Keratinocyte (primary cell): ENCODE measurements at regions not wholly inside any gene's neighbourhood (a gene's known extent, or its start where the extent isn't known, plus 50 kb on each side); places are given as distances from the start of the nearest gene placed in this dataset.

Experiments used
- DNase-seq: peaks from one replicate; pipeline ENCODE4 v3.0.0-alpha.2; 2011; ENCODE audit warnings: low read depth, missing footprints, low spot score
- FAIRE-seq: peaks from 2 replicates; lab custom pipeline; 2011; peaks lifted over from hg19 to GRCh38; lab: Jason Lieb, UNC
- H2AFZ ChIP-seq: 2 replicates; pipeline ENCODE4 v1.6.0; 2012; ENCODE audit warnings: low read length, control low read depth, inconsistent platforms; ENCODE audit not compliant: control insufficient read depth
- H3K27ac ChIP-seq: 2 replicates; pipeline ENCODE4 v1.5.1; 2011; ENCODE audit warnings: low read length; ENCODE audit not compliant: control insufficient read depth, insufficient read depth
- H3K27me3 ChIP-seq: 3 replicates; pipeline ENCODE4 v1.6.0; 2011; ENCODE audit warnings: low read length; ENCODE audit not compliant: control insufficient read depth, insufficient read depth; ENCODE audit errors: extremely low read depth
- H3K36me3 ChIP-seq, 2 experiments: 2 replicates in 1 of 2; 3 replicates in 1 of 2; pipeline ENCODE4 v1.5.1; 2011; ENCODE audit warnings: low read length in 2 of 2, mild to moderate bottlenecking in 1 of 2; ENCODE audit not compliant: control insufficient read depth in 2 of 2, insufficient read depth in 2 of 2; ENCODE audit errors: extremely low read depth in 1 of 2
- H3K4me1 ChIP-seq: 3 replicates; pipeline ENCODE4 v1.5.1; 2011; ENCODE audit warnings: low read length; ENCODE audit not compliant: control insufficient read depth, insufficient read depth; ENCODE audit errors: extremely low read depth
- H3K4me2 ChIP-seq: 3 replicates; pipeline ENCODE4 v1.6.0; 2011; ENCODE audit warnings: low read depth, low read length; ENCODE audit not compliant: control insufficient read depth, insufficient read depth; ENCODE audit errors: extremely low read depth
- H3K4me3 ChIP-seq, 3 experiments: fragments of 200-600 bp in 1 of 3; sonication (generic) in 1 of 3; 2 replicates in 2 of 3; 3 replicates in 1 of 3; pipeline ENCODE4 v1.5.1; 2011 to 2016; ENCODE audit warnings: low read length in 3 of 3, mild to moderate bottlenecking in 3 of 3, control low read depth in 2 of 3, inconsistent platforms in 1 of 3, low read depth in 1 of 3, mixed read lengths in 1 of 3, mixed run types in 1 of 3, moderate library complexity in 1 of 3; ENCODE audit not compliant: control insufficient read depth in 2 of 3, insufficient read depth in 2 of 3; ENCODE audit errors: extremely low read depth in 1 of 3
- H3K79me2 ChIP-seq: 2 replicates; pipeline ENCODE4 v1.6.0; 2012; ENCODE audit warnings: low read length; ENCODE audit not compliant: control insufficient read depth, insufficient read depth
- H3K9ac ChIP-seq: 3 replicates; pipeline ENCODE4 v1.6.0; 2011; ENCODE audit warnings: low read length; ENCODE audit not compliant: control insufficient read depth, insufficient read depth; ENCODE audit errors: extremely low read depth
- H3K9me1 ChIP-seq: 3 replicates; pipeline ENCODE4 v1.6.0; 2011; ENCODE audit warnings: low read length; ENCODE audit not compliant: control insufficient read depth, insufficient read depth; ENCODE audit errors: extremely low read depth
- H3K9me3 ChIP-seq: 2 replicates; pipeline ENCODE4 v1.5.1; 2012; ENCODE audit warnings: low read depth, low read length; ENCODE audit not compliant: control insufficient read depth
- H4K20me1 ChIP-seq: 3 replicates; pipeline ENCODE4 v1.6.0; 2011; ENCODE audit warnings: low read length; ENCODE audit not compliant: control insufficient read depth, insufficient read depth; ENCODE audit errors: extremely low read depth
- EZH2 ChIP-seq: IDR thresholded peaks from one replicate; pipeline ENCODE4 v1.6.1; 2012; ENCODE audit warnings: inconsistent platforms, mild to moderate bottlenecking, low read length, moderate library complexity
- dilution Hi-C: fragments of 300-500 bp; cut with MboI; formaldehyde crosslinking; loops from one replicate; pipeline ENCODE4 v1.7.0; 2020; ENCODE audit warnings: low sequenced_read_pairs; ENCODE audit not compliant: extremely low pct_ligation_motif_present
- TF ChIP-seq, protein P1 (sequence below), 3 experiments: IDR thresholded peaks in 1 of 3; conservative IDR thresholded peaks in 1 of 3; optimal IDR thresholded peaks in 1 of 3; 2 replicates in 2 of 3; 3 replicates in 1 of 3; pipeline versions ENCODE3 to v1.5.1; 2011; ENCODE audit warnings: low read length in 3 of 3, mild to moderate bottlenecking in 3 of 3, moderate library complexity in 2 of 3, control low read depth in 1 of 3, inconsistent platforms in 1 of 3; ENCODE audit not compliant: insufficient read depth in 2 of 3; ENCODE audit errors: extremely low read depth in 1 of 3

DNA sequence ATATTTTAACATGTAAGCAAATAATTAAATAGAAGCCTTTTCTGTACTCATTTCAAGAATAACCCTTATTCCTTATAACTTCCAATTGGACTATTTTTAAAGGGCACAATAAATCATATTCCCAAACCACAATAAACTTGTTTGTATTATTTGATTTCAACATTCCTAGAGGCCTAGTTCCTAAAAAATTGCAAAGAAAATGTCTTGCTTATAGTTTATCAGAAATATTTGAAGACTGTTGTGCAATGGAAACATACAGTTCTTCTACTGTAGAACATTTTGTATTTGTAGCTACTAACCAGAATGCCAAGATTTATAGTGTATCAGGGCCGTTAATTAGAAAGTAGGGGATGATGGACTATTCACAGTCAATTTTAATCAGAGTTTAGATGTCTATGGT, 1037.0 kb upstream of the CDH18 start:
- Histone ChIP-seq H3K27me3 (no peaks in the 10 kb centered on the region), H3K4me1 (no peaks in the 10 kb centered on the region), H3K79me2 (no peaks in the 10 kb centered on the region), H3K4me2 (no peak overlapping the region), H3K9me1 (no peaks in the 10 kb centered on the region), H3K9me3 (no peaks in the 10 kb centered on the region), H3K9ac (no peak overlapping the region), H3K4me3 (no peak overlapping the region), H4K20me1 (no peaks in the 10 kb centered on the region), H2AFZ (no peak overlapping the region), H3K27ac (no peak overlapping the region), H3K36me3 (no peaks in the 10 kb centered on the region)
- TF ChIP-seq, protein P1, sequence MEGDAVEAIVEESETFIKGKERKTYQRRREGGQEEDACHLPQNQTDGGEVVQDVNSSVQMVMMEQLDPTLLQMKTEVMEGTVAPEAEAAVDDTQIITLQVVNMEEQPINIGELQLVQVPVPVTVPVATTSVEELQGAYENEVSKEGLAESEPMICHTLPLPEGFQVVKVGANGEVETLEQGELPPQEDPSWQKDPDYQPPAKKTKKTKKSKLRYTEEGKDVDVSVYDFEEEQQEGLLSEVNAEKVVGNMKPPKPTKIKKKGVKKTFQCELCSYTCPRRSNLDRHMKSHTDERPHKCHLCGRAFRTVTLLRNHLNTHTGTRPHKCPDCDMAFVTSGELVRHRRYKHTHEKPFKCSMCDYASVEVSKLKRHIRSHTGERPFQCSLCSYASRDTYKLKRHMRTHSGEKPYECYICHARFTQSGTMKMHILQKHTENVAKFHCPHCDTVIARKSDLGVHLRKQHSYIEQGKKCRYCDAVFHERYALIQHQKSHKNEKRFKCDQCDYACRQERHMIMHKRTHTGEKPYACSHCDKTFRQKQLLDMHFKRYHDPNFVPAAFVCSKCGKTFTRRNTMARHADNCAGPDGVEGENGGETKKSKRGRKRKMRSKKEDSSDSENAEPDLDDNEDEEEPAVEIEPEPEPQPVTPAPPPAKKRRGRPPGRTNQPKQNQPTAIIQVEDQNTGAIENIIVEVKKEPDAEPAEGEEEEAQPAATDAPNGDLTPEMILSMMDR (optimal IDR thresholded peaks at IDR 0.05 in 1 of 3, IDR thresholded peaks at IDR 0.05 in 1 of 3, conservative IDR thresholded peaks at IDR 0.05 in 1 of 3; ENCODE audit: extremely low read depth in 1 of 3, insufficient read depth in 2 of 3, low read length in 3 of 3): no peak
- TF ChIP-seq EZH2: no peak
- no peak for DNase-seq
- dilution Hi-C loops: no loop called here
- FAIRE-seq: no peak

DNA sequence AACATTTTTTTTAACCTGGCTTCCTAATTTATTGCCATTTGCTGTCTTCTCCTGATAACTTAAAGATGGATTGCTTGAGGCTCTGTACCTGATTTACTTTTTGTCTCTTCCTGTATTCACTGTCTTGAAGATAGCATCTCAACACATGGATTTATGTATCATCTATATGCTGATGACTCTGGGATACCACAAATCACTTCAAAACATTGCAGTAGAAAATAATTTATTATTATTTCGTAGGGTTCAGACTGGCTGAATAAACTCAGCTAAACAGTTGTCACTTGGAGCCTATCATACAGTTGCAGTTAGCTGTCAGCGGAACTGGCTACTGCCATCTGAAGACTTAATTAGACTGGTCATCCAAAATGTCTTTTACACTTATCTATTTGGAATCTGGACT, 1025.2 kb upstream of the CDH18 start:
- DNase-seq: no peak
- Histone ChIP-seq H3K4me1 (no peaks in the 10 kb centered on the region), H3K9ac (no peak overlapping the region), H3K9me3 (no peaks in the 10 kb centered on the region), H3K9me1 (no peaks in the 10 kb centered on the region), H3K79me2 (no peaks in the 10 kb centered on the region), H2AFZ (no peak overlapping the region), H3K4me3 (no peak overlapping the region), H4K20me1 (no peaks in the 10 kb centered on the region), H3K36me3 (no peaks in the 10 kb centered on the region), H3K27ac (no peak overlapping the region), H3K4me2 (no peak overlapping the region), H3K27me3 (no peaks in the 10 kb centered on the region)
- dilution Hi-C loops: no loop called here
- no peak for FAIRE-seq
- no peak for TF ChIP-seq EZH2
- TF ChIP-seq, protein P1 (optimal IDR thresholded peaks at IDR 0.05 in 1 of 3, IDR thresholded peaks at IDR 0.05 in 1 of 3, conservative IDR thresholded peaks at IDR 0.05 in 1 of 3; ENCODE audit: extremely low read depth in 1 of 3, insufficient read depth in 2 of 3, low read length in 3 of 3): no peak
